Neural cell (in vitro differentiated cells): ENCODE measurements at regions not wholly inside any gene's neighbourhood (a gene's known extent, or its start where the extent isn't known, plus 50 kb on each side); places are given as distances from the start of the nearest gene placed in this dataset.

Source experiments
- H2AFZ ChIP-seq: fragments of 200-600, 300-800 bp; sonication (generic), shearing (Covaris generic); 2 replicates; pipeline ENCODE4 v1.6.0; 2014; ENCODE audit warnings: low read depth, mild to moderate bottlenecking, antibody characterized with exemption, low read length, moderate library complexity
- H3F3A ChIP-seq: fragments of 200-600 bp; shearing (Covaris generic); 2 replicates; pipeline ENCODE4 v1.6.1; 2016; ENCODE audit warnings: mild to moderate bottlenecking, moderate library complexity, mixed read lengths, antibody characterized with exemption, low read length; ENCODE audit not compliant: insufficient read depth, poor library complexity, severe bottlenecking
- H3K27ac ChIP-seq: fragments of 200-600, 300-800 bp; sonication (generic), shearing (Covaris generic); 2 replicates; pipeline ENCODE4 v1.5.1; 2014; ENCODE audit warnings: mild to moderate bottlenecking, low read length, moderate library complexity
- H3K27me3 ChIP-seq: fragments of 300-800, 200-600 bp; sonication (generic), shearing (Covaris generic); 2 replicates; pipeline ENCODE4 v1.6.0; 2014; ENCODE audit warnings: mild to moderate bottlenecking, low read depth, low read length, moderate library complexity; ENCODE audit not compliant: insufficient read depth
- H3K36me3 ChIP-seq: fragments of 300-800, 200-600 bp; sonication (generic), shearing (Covaris generic); 2 replicates; pipeline ENCODE4 v1.5.1; 2014; ENCODE audit warnings: mild to moderate bottlenecking, antibody characterized with exemption, low read length, moderate library complexity; ENCODE audit not compliant: insufficient read depth
- H3K4me2 ChIP-seq: fragments of 300-800, 200-600 bp; sonication (generic), shearing (Covaris generic); 2 replicates; pipeline ENCODE4 v1.6.0; 2014; ENCODE audit warnings: mild to moderate bottlenecking, low read length
- H3K4me3 ChIP-seq: fragments of 300-800, 200-600 bp; sonication (generic), shearing (Covaris generic); 2 replicates; pipeline ENCODE4 v1.5.1; 2014; ENCODE audit warnings: mild to moderate bottlenecking, low read length, moderate library complexity
- H3K79me2 ChIP-seq: fragments of 200-600 bp; shearing (Covaris generic); replicated peaks from 2 replicates; pipeline ENCODE4 v1.6.0; 2014; ENCODE audit warnings: mild to moderate bottlenecking, low read length, moderate library complexity; ENCODE audit not compliant: insufficient read depth
- H3K9ac ChIP-seq: fragments of 300-800, 200-600 bp; sonication (generic), shearing (Covaris generic); 2 replicates; pipeline ENCODE4 v1.6.1; 2016; ENCODE audit warnings: mild to moderate bottlenecking, low read length, mixed read lengths
- H3K9me2 ChIP-seq: fragments of 200-600 bp; shearing (Covaris generic); 2 replicates; pipeline ENCODE4 v1.6.1; 2016; ENCODE audit warnings: mild to moderate bottlenecking, low read length, mixed read lengths; ENCODE audit not compliant: insufficient read depth
- H3K9me3 ChIP-seq: fragments of 200-600, 300-800 bp; sonication (generic), shearing (Covaris generic); 2 replicates; pipeline ENCODE4 v1.6.1; 2016; ENCODE audit warnings: mild to moderate bottlenecking, mixed run types, low read length, moderate library complexity, mixed read lengths
- H4K20me1 ChIP-seq: fragments of 200-600 bp; shearing (Covaris generic); 2 replicates; pipeline ENCODE4 v1.6.1; 2016; ENCODE audit warnings: mild to moderate bottlenecking, mixed run types; ENCODE audit not compliant: insufficient read depth
- EZH2 ChIP-seq: fragments of 200-600, 300-800 bp; shearing (Covaris generic), sonication (generic); IDR thresholded peaks from 2 replicates; pipeline ENCODE4 v1.6.1; 2014; ENCODE audit warnings: antibody characterized with exemption, low read length, borderline replicate concordance, mild to moderate bottlenecking; ENCODE audit not compliant: insufficient read depth, poor library complexity, severe bottlenecking
- POLR2AphosphoS5 ChIP-seq: IDR thresholded peaks from 2 replicates; pipeline ENCODE4 v1.6.1; 2012
- RAD21 ChIP-seq: fragments of 450-650 bp; conservative IDR thresholded peaks from 2 replicates; pipeline ENCODE4 v1.6.1; 2014; ENCODE audit warnings: antibody characterized with exemption, mild to moderate bottlenecking, moderate library complexity
- SMC3 ChIP-seq: fragments of 450-650 bp; conservative IDR thresholded peaks from 2 replicates; pipeline ENCODE4 v1.6.1; 2014; ENCODE audit warnings: antibody characterized with exemption, mild to moderate bottlenecking, moderate library complexity; ENCODE audit not compliant: poor library complexity
- TAF1 ChIP-seq: IDR thresholded peaks from 2 replicates; pipeline ENCODE4 v1.6.1; 2012; ENCODE audit warnings: low read depth
- TF ChIP-seq, protein P1 (sequence below): IDR thresholded peaks from 2 replicates; pipeline ENCODE4 v1.6.1; 2012; ENCODE audit warnings: borderline replicate concordance
- TF ChIP-seq, protein P2 (sequence below): fragments of 450-650 bp; IDR thresholded peaks from 2 replicates; pipeline ENCODE4 v1.5.1; 2014; ENCODE audit warnings: antibody characterized with exemption, mild to moderate bottlenecking, moderate library complexity; ENCODE audit not compliant: poor library complexity, severe bottlenecking

DNA sequence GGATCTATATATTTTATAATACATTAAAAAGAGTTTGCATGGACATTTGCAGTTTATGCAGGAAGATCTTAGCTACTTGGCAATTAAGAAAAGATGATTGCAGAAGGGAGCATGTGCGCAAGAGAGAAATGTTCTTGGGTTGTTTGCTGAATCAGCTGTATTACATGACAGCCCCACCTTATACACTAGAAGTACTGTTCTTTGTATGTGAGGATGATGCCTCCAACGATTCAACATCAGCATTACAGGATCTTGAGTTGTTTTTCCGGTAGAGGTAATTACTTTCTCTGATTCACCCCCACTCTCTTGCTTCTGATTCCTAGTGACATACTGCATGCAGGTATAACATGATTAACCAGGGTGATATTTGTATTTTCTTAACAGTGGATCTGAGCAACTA, 140.8 kb downstream of the PCDH7 start:
- no peaks in the 10 kb centered on the region for H4K20me1 ChIP-seq
- H3K9me2 ChIP-seq = no peaks in the 10 kb centered on the region
- peaks cover 6% of the 10 kb centered on the region for H3K79me2 ChIP-seq
- no peaks in the 10 kb centered on the region for H3K36me3 ChIP-seq
- H3K27ac ChIP-seq = no peak overlapping the region
- no peak overlapping the region for H2AFZ ChIP-seq
- H3K9me3 ChIP-seq = no peaks in the 10 kb centered on the region
- no peaks in the 10 kb centered on the region for H3K27me3 ChIP-seq
- H3K4me3 ChIP-seq = no peak overlapping the region
- H3K4me2 ChIP-seq = no peak overlapping the region
- H3K9ac ChIP-seq = no peak overlapping the region
- TF ChIP-seq, protein P1, sequence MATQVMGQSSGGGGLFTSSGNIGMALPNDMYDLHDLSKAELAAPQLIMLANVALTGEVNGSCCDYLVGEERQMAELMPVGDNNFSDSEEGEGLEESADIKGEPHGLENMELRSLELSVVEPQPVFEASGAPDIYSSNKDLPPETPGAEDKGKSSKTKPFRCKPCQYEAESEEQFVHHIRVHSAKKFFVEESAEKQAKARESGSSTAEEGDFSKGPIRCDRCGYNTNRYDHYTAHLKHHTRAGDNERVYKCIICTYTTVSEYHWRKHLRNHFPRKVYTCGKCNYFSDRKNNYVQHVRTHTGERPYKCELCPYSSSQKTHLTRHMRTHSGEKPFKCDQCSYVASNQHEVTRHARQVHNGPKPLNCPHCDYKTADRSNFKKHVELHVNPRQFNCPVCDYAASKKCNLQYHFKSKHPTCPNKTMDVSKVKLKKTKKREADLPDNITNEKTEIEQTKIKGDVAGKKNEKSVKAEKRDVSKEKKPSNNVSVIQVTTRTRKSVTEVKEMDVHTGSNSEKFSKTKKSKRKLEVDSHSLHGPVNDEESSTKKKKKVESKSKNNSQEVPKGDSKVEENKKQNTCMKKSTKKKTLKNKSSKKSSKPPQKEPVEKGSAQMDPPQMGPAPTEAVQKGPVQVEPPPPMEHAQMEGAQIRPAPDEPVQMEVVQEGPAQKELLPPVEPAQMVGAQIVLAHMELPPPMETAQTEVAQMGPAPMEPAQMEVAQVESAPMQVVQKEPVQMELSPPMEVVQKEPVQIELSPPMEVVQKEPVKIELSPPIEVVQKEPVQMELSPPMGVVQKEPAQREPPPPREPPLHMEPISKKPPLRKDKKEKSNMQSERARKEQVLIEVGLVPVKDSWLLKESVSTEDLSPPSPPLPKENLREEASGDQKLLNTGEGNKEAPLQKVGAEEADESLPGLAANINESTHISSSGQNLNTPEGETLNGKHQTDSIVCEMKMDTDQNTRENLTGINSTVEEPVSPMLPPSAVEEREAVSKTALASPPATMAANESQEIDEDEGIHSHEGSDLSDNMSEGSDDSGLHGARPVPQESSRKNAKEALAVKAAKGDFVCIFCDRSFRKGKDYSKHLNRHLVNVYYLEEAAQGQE = no peak
- peak; percentile 47 for TF ChIP-seq RAD21
- TF ChIP-seq POLR2AphosphoS5 = peak; percentile 34
- TF ChIP-seq TAF1 = no peak
- TF ChIP-seq, protein P2, sequence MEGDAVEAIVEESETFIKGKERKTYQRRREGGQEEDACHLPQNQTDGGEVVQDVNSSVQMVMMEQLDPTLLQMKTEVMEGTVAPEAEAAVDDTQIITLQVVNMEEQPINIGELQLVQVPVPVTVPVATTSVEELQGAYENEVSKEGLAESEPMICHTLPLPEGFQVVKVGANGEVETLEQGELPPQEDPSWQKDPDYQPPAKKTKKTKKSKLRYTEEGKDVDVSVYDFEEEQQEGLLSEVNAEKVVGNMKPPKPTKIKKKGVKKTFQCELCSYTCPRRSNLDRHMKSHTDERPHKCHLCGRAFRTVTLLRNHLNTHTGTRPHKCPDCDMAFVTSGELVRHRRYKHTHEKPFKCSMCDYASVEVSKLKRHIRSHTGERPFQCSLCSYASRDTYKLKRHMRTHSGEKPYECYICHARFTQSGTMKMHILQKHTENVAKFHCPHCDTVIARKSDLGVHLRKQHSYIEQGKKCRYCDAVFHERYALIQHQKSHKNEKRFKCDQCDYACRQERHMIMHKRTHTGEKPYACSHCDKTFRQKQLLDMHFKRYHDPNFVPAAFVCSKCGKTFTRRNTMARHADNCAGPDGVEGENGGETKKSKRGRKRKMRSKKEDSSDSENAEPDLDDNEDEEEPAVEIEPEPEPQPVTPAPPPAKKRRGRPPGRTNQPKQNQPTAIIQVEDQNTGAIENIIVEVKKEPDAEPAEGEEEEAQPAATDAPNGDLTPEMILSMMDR = peak; percentile 36
- peak; percentile 12 for TF ChIP-seq SMC3
- H3F3A ChIP-seq = no peaks in the 10 kb centered on the region

DNA sequence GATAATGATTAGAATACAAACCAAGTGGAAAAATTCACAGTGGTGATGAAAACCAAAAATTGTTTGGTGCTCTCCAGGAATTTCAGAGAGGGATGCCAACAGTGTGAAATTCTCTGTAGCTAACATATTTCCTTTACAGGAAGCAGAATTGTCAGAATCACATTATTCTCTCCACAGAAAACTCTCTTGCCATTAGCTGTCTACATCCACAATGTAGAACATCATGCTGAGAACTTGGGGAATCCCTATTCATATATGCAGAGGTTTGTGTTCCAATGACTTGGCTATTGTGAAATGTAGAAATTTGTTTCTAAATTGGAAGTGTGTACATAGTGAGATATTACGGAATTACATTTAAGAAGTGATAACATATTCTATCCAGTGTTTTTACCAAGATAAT, 142.0 kb downstream of the PCDH7 start:
- TF ChIP-seq, protein P1 = peak; percentile 49
- no peak for TF ChIP-seq EZH2
- no peak for TF ChIP-seq TAF1

More for the DNA sequence above, 142.0 kb downstream of the PCDH7 start:
- peaks cover 6% of the 10 kb centered on the region for H3K79me2 ChIP-seq
- H2AFZ ChIP-seq = no peak overlapping the region
- H3K9ac ChIP-seq = no peak overlapping the region
- no peaks in the 10 kb centered on the region for H4K20me1 ChIP-seq
- no peaks in the 10 kb centered on the region for H3K27me3 ChIP-seq
- no peaks in the 10 kb centered on the region for H3K9me3 ChIP-seq
- H3K4me2 ChIP-seq = no peak overlapping the region
- H3K4me3 ChIP-seq = no peak overlapping the region
- H3K27ac ChIP-seq = peak overlapping the region; percentile 17
- no peaks in the 10 kb centered on the region for H3K36me3 ChIP-seq
- H3K9me2 ChIP-seq = no peaks in the 10 kb centered on the region
- H3F3A ChIP-seq = no peaks in the 10 kb centered on the region
